ENCODE measurements at regions not wholly inside any gene's neighbourhood (a gene's known extent, or its start where the extent isn't known, plus 50 kb on each side); places are given as distances from the start of the nearest gene placed in this dataset.

- DNase-seq: peak; percentile 55
Observed at GRCh38 chr20:54716174-54716747, 240.9 kb downstream of the DOK5 start.

DNA sequence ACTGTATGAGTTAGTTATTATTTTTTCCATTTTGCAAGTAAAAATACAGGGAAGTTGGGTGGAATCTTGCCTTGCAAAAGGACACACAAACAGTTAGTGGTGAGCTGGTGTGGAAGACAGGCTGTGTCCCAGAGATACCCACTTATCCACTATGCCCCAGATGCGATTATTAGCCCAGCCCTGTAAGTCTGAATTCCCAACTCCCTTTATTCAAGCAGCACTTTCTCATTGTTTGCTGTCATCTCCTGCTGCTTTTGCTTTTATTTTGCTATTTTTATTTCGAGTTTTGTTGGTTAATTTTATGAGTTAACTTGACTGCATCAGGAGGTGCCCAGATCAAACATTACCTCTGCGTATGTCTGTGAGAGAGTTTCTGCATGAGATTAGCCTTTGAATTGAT lies 239.4 kb downstream of the DOK5 start:
- no peak for DNase-seq

DNA sequence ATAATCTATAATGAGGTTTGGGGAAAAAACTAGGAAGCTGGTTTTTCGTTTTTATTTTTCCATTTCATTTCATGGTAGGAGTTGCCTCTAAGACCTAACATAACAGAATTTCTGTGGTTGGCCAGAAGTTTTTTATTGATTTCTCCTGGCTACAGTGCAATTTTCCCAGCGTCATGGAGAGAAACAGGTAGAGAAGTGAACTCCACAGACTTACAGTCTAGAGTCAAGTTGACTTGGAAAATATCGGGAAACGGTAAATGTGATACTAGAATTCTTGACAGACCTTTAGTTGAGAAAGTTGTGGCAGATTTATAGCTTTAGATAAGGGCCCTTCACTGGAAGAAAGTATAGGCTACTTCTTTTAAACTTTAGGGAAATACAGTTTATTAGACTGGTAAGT lies 238.3 kb downstream of the DOK5 start:
- DNase-seq: no peak

DNA sequence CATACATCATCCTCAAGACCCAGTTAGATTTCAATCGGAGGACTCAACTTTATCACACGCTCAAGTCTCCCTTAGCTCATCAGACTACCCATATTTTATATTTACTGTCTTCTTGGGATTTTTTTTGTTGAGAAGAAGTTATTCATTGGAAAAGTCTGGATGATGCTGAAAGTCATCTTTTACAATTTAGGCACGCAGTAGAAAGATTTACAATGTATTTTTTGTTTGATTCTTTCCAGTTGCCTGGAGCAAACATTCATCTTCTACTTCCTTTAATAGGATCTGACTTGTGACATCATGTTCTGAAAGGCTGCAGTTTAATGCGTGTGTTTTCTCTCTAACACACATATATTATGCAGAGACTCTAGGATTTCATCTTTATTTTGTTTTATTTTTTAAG lies 235.7 kb downstream of the DOK5 start:
- DNase-seq: no peak

DNA sequence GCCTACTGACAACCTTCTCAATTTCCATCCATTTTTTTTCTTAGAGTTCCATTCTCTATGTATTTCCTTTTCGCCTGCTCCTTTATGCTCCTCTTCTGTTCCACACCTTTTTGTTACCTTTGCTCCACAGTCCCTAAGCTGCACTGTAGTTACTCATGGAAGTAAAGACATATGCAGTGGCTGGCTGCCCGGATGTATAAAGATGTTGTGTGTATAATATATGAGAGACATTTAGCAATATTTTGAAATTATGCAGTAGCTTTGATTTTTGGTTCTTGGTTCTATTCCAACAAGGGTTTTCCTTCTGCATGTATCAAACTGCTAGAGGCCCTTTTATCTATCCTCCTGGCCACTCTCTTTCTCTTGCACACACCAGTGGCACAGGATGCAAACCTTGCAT lies 234.9 kb downstream of the DOK5 start:
- no peak for DNase-seq

DNA sequence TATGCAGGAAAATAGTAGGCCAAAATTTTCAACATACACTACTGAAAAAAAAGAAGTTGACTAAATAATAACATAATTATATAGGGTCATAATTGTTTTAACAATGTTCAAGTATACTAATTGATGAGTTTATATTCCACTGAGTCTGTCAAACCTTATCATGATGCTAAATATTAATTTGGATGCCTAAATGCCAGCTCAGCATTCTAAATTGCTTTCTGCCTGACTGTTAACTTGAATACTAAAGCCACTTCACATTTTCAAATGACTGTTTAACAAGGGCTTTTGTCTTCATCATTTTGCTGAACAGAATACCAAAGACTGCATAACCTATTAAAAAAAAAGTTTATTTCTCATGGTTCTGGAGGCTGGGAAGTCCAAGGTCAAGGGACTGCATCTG lies 232.8 kb downstream of the DOK5 start:
- no peak for DNase-seq

DNA sequence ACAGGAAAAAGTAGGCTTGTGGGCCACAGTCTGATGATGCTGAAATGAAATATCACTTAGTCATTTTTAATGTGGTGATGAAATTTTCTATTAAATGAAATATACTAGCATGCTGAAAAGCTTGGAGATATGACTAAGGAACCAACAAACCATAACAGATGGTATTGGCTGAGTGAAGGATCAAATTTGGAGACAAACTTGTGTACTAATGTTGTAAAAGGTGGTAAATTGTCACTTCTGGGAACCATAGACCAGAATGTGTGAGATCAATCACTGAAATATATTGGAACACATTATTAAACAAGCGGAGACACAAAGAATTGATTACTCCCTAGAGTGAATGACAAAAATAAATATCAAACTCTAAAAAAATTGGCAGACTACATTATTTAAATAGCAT lies 232.4 kb downstream of the DOK5 start:
- no peak for DNase-seq

DNA sequence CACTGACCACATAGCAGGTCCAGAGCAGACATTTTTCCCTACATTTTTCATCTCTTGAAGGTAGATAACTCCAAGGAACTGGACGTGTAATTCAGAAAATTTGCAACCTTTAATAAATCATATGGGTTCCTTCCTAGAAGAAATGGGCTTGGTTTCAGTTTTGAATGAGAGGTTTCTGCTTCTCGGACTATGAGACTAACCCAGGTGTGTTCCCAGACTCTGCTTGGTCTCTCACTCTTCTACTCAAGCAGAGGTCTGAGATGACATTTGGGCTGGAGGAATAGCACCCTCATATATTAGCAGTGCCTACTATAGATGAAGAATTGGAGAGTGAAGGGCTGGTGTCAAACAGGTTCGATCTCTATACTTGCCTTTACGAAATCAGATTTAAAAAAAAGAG lies 231.2 kb downstream of the DOK5 start:
- DNase-seq: no peak

DNA sequence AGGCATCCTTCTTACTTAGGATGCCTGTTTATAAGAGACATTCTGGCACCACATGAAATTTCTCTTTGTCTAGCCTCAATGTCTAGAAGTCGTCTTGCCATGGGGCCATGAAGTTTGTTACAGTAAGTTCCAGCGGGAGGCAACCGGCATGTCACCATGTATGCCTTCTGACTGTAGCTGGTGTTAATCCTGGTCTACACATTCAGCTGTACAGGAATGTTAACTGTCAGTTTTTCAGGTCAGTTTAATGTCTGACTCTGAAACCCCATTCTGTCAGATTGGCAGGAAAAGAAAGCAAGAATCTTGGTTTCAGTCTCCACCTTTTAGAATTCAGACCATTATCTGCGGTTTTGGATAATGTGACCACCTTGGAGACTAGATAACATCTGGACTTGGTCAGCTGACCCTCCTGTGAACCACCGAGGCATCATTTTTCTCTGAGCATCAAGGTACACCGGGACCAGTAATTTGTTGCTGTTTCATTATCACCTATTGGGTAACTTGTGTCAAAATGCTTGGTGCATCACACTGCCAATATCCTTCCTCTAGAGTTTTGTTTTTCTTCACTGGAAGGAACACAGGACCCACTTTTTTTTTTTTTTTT lies 228.7 kb downstream of the DOK5 start:
- DNase-seq: no peak
